ENCODE measurements at regions not wholly inside any gene's neighbourhood (a gene's known extent, or its start where the extent isn't known, plus 50 kb on each side); places are given as distances from the start of the nearest gene placed in this dataset.

- Mint-ChIP-seq H3K27ac (no peak overlapping the region), H3K36me3 (no peaks in the 10 kb centered on the region), H3K9me3 (peaks cover 14% of the 10 kb centered on the region), H3K4me3 (no peak overlapping the region), H3K4me1 (no peaks in the 10 kb centered on the region), H3K27me3 (no peaks in the 10 kb centered on the region)
Observed at GRCh38 chr13:90403330-90404082, 944.0 kb upstream of the MIR17HG start.

DNA sequence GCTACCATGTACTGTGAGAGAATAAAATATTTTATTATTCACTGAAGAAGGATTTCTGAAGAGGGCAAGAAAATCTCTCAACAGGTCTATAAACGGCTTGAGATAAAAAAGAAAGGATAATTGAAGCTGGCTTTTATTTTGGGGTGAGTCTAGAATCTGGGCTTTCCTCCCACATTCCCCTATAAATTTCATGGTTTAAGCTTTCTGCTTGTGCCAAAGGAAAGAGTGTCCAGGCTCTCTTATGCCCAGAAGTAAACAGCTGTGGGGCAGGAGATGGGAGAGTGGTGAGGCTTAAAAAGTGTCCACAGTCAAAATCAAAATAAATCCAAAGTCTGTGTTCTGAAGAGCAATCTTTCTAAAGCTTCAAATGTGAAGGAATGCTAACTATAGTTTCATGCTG is 942.2 kb upstream of the MIR17HG start:
- Mint-ChIP-seq H3K27me3 (no peaks in the 10 kb centered on the region), H3K36me3 (no peaks in the 10 kb centered on the region), H3K4me1 (no peaks in the 10 kb centered on the region), H3K9me3 (peaks cover 11% of the 10 kb centered on the region), H3K4me3 (no peak overlapping the region), H3K27ac (no peak overlapping the region)

- peaks cover 5% of the 10 kb centered on the region for H3K9me3 Mint-ChIP-seq
- no peak overlapping the region for H3K4me3 Mint-ChIP-seq
- H3K27me3 Mint-ChIP-seq: no peaks in the 10 kb centered on the region
- H3K36me3 Mint-ChIP-seq: no peaks in the 10 kb centered on the region
- H3K4me1 Mint-ChIP-seq: no peaks in the 10 kb centered on the region
- no peak overlapping the region for H3K27ac Mint-ChIP-seq
Observed at GRCh38 chr13:90412980-90413379, 934.5 kb upstream of the MIR17HG start.

GRCh38 chr13:90413548-90413947 is 933.9 kb upstream of the MIR17HG start:
- Mint-ChIP-seq H3K36me3 (no peaks in the 10 kb centered on the region), H3K4me3 (no peak overlapping the region), H3K4me1 (no peaks in the 10 kb centered on the region), H3K27ac (no peak overlapping the region), H3K27me3 (no peaks in the 10 kb centered on the region), H3K9me3 (peaks cover 5% of the 10 kb centered on the region)

DNA sequence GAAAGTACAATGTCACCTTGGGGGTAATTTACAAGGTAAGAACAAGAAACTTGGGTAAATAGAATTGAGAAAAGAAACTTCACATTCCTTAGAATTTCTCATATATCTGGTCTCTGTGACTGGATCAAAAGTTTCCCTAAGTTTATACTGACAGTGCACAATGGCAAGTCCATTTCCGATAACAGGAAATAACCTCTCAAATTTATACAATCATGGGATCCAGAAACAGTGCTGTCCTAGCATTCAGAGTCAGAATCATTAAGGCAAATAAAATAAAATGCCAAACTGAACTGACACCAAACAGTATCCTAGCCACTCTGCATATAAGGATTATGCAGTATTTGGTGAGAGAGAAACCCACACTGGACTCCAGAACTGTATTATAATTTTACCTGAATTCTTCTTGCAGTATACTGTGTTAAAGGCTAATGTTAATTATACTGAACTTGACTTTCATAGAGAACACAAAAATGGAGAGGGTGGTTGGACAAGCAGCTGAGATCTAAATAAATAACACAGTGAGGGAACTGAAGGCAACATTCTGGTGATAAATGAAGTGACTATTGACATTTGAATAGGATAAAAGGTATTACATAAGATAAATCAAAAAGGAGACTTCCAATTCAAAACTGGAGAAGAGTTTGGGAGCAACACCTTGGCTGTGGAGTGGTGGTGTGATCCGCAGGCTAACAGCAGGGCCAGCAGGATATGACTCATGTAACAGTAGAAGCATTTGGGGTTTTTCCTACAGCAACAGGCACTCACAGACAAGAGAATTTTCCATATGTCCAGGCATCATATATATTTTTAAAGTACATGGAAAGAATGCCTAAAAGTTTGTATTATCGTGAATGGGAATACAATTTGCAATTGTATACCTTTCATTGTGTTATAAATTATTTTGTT is 932.5 kb upstream of the MIR17HG start:
- Mint-ChIP-seq H3K4me1 (no peaks in the 10 kb centered on the region), H3K36me3 (no peaks in the 10 kb centered on the region), H3K4me3 (no peak overlapping the region), H3K27ac (no peak overlapping the region), H3K27me3 (no peaks in the 10 kb centered on the region), H3K9me3 (peaks cover 5% of the 10 kb centered on the region)

- no peaks in the 10 kb centered on the region for H3K36me3 Mint-ChIP-seq
- H3K27me3 Mint-ChIP-seq: no peaks in the 10 kb centered on the region
- peaks cover 5% of the 10 kb centered on the region for H3K9me3 Mint-ChIP-seq
- H3K4me1 Mint-ChIP-seq: no peaks in the 10 kb centered on the region
- no peak overlapping the region for H3K27ac Mint-ChIP-seq
- H3K4me3 Mint-ChIP-seq: no peak overlapping the region
Observed at GRCh38 chr13:90415902-90416301, 931.6 kb upstream of the MIR17HG start.

DNA sequence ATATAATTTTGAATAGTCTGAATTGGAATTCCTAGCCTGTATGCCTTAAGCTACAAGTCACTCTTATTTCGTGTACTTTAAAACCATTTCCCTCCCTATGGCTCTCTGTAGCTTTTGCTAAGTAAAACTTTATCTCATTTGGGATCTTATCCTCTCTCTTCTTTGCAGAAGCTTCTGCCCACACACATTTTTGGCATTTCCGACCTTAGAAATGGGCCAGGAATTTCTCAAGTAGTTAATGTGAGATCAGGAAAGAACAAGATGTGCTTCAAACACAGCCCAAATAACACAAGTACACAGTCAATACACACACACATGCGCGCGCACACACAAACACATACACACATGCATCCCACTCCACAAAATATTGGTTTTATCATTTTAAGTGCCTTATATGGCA is 931.0 kb upstream of the MIR17HG start:
- Mint-ChIP-seq H3K9me3 (peaks cover 5% of the 10 kb centered on the region), H3K4me1 (no peaks in the 10 kb centered on the region), H3K36me3 (no peaks in the 10 kb centered on the region), H3K27ac (no peak overlapping the region), H3K27me3 (no peaks in the 10 kb centered on the region), H3K4me3 (no peak overlapping the region)

DNA sequence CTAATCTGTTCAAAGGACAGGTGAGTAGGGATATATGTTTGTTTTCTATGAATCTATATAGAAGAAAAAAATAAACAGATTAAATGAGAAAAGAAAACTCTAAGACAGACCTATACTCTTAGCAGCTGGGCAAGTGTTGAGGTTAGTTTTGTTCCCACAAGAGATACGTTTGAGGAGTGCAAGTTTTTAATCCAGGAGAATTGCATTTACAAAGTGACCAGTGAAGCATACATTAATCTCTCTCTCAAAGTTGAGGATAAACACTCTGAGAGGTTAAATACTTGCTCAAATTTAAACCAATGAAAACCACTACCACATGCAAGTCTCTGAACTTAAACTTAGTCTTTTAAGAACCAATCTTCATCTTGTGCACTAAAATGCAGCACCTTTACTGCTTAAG is 930.5 kb upstream of the MIR17HG start:
- Mint-ChIP-seq H3K4me1 (no peaks in the 10 kb centered on the region), H3K36me3 (no peaks in the 10 kb centered on the region), H3K27ac (no peak overlapping the region), H3K27me3 (no peaks in the 10 kb centered on the region), H3K9me3 (peaks cover 5% of the 10 kb centered on the region), H3K4me3 (no peak overlapping the region)

DNA sequence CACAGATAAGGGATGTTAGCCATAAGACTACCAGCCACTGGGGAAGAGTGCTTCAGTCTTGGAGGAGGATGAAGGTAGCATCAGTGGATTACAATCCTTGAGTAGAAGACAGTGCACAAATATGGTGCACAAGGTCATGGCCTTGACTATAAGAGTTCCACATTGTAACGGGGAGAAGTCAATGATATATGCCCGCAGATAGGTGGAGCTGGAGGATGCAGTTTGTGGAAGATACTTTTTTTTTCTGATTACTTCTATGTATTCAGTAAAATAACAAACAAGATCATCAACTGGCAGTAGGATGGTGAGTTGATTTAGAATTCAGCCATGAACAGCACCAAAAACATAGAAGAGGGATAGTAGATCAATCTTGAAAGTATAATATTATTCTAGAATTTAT is 926.8 kb upstream of the MIR17HG start:
- Mint-ChIP-seq H3K27me3 (no peaks in the 10 kb centered on the region), H3K27ac (no peak overlapping the region), H3K4me3 (no peak overlapping the region), H3K4me1 (no peaks in the 10 kb centered on the region), H3K9me3 (no peaks in the 10 kb centered on the region), H3K36me3 (no peaks in the 10 kb centered on the region)

DNA sequence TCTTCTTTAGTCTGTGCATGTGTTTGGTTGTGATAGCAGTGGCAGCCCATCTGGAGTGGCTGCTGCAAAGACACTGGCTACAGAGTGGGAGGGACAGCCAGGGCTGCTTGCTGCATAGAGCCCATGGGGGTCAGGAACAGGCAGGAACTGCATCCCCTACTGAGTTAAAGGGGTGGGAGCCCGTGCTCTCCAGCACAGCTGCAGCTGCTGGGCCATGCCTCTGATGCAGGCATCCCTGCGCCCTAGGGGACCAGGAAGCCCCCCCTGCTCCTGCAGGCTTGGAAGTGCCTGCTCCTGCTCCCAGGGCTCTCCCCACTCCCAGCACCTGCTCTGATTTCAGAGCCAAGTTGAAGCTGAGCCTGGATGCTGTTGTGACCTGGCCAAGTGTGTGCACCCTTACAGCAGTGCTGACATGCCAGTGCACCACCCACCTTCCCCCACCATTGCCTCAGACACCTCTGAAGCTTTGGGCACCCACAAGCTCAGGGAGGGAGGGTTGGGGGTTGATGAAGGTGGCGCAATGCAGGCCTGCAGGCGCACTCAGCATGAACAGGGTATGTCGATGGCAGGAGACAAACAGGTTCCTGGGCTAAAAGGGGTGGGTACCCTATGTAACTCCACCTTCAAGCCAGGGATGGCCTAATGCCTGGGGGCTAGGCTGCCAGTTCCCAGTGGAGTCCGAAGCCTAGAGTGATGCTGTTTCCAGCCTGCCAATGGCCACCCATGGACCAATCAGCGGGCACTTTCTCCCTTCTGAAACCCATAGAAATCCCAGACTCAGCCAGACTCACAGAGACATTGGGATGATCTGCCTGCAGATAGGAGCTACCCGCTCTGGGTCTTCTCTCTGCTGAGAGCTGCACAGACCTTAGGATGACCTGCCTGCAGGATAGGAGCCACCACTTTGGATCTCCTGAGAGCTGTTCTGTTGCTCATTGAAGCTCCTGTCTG is 919.9 kb upstream of the MIR17HG start:
- no peaks in the 10 kb centered on the region for H3K27me3 Mint-ChIP-seq
- H3K4me3 Mint-ChIP-seq: no peak overlapping the region
- H3K36me3 Mint-ChIP-seq: no peaks in the 10 kb centered on the region
- H3K9me3 Mint-ChIP-seq: no peaks in the 10 kb centered on the region
- no peaks in the 10 kb centered on the region for H3K4me1 Mint-ChIP-seq
- H3K27ac Mint-ChIP-seq: no peak overlapping the region

- Mint-ChIP-seq H3K36me3 (no peaks in the 10 kb centered on the region), H3K27ac (no peak overlapping the region), H3K4me1 (no peaks in the 10 kb centered on the region), H3K9me3 (peaks cover 4% of the 10 kb centered on the region), H3K4me3 (no peak overlapping the region), H3K27me3 (no peaks in the 10 kb centered on the region)
Observed at GRCh38 chr13:90428522-90429210, 918.8 kb upstream of the MIR17HG start.

DNA sequence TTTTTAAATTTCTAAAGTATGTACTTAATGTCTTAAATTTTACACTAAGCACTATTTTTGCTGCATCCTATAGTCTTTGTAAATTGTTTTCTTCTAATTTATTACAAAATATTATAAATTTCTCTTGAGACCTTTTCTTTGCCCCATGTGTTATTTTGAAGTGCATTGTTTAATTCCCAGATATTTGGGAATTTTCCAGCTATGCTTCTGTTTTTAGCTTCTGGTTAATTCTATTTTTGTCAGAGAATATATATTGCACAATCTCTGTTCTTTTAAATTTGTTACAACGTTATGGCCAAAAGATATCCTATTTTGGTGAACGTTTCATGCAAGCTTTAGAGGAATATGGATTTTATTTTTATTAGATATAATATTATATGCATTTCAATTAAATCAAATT is 917.4 kb upstream of the MIR17HG start:
- Mint-ChIP-seq H3K27me3 (no peaks in the 10 kb centered on the region), H3K36me3 (no peaks in the 10 kb centered on the region)

DNA sequence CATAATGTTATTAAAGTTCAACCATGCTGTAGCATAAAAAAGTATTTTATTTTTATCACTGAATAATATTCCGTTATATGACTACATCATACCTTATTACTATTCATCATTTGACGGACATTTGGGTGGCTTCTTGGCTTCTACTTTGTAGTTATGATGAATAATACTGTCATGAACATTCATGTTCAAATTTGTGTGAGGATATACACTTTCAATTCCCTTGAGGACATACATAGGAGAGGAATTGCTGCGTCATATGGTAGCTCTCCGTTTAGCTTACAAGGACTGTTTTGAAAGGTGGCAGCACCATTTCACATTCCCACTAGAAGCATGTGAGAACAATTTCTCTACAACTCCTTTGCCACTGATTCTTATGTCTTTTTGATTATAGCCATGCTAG is 910.8 kb upstream of the MIR17HG start:
- Mint-ChIP-seq H3K27ac (no peak overlapping the region), H3K27me3 (no peaks in the 10 kb centered on the region), H3K4me1 (no peaks in the 10 kb centered on the region), H3K4me3 (no peak overlapping the region), H3K9me3 (peaks cover 4% of the 10 kb centered on the region), H3K36me3 (no peaks in the 10 kb centered on the region)

More for the DNA sequence above, 917.4 kb upstream of the MIR17HG start:
- Mint-ChIP-seq H3K9me3 (peaks cover 4% of the 10 kb centered on the region), H3K27ac (no peak overlapping the region), H3K4me3 (no peak overlapping the region), H3K4me1 (no peaks in the 10 kb centered on the region)

GRCh38 chr13:90438576-90438975 is 908.9 kb upstream of the MIR17HG start:
- Mint-ChIP-seq H3K27ac (no peak overlapping the region), H3K4me1 (no peaks in the 10 kb centered on the region), H3K27me3 (no peaks in the 10 kb centered on the region), H3K9me3 (peaks cover under 1% of the 10 kb centered on the region), H3K4me3 (no peak overlapping the region), H3K36me3 (no peaks in the 10 kb centered on the region)

- Mint-ChIP-seq H3K4me3 (no peak overlapping the region), H3K36me3 (no peaks in the 10 kb centered on the region), H3K27me3 (no peaks in the 10 kb centered on the region), H3K9me3 (peaks cover 5% of the 10 kb centered on the region), H3K27ac (no peak overlapping the region), H3K4me1 (no peaks in the 10 kb centered on the region)
Observed at GRCh38 chr13:90443268-90443667, 904.2 kb upstream of the MIR17HG start.

All from activated naive CD4-positive, alpha-beta T cell treated with anti-CD3 and anti-CD28 coated beads, Interleukin-2, amount 50 U/mL, for 24 hours (primary cell).